ENCODE measurements at regions not wholly inside any gene's neighbourhood (a gene's known extent, or its start where the extent isn't known, plus 50 kb on each side); places are given as distances from the start of the nearest gene placed in this dataset.
"Not testable (repeated sequence)": the region's sequence is repeated elsewhere in the genome, so short reads cannot be mapped to it uniquely, and the experiment has no call there.

GRCh38 chr4:135917011-135917410 is 1615.3 kb downstream of the PCDH18 start:
- Histone ChIP-seq H2AFZ (no peak overlapping the region), H3K9ac (no peak overlapping the region), H3K4me1 (no peaks in the 10 kb centered on the region), H3K9me3 (ENCODE audit: control insufficient read depth, low read length) (no peaks in the 10 kb centered on the region), H3K4me3 (ENCODE audit: low read depth, low read length) (no peak overlapping the region), H3K79me2 (no peaks in the 10 kb centered on the region), H3K27me3 (ENCODE audit: control insufficient read depth, insufficient read depth, low read length) (no peaks in the 10 kb centered on the region), H3K27ac (no peak overlapping the region), H3K4me2 (ENCODE audit: low read length) (no peak overlapping the region), H3K36me3 (ENCODE audit: control insufficient read depth, insufficient read depth, low read length) (no peaks in the 10 kb centered on the region)
- TF ChIP-seq CTCF (IDR thresholded peaks at IDR 0.05): no peak

GRCh38 chr4:135900956-135901355 is 1631.3 kb downstream of the PCDH18 start:
- no peaks in the 10 kb centered on the region for H3K36me3 ChIP-seq (ENCODE audit: control insufficient read depth, insufficient read depth, low read length)
- no peak overlapping the region for H3K9ac ChIP-seq
- no peaks in the 10 kb centered on the region for H3K79me2 ChIP-seq
- H3K27me3 ChIP-seq (ENCODE audit: control insufficient read depth, insufficient read depth, low read length): no peaks in the 10 kb centered on the region
- no peak overlapping the region for H3K27ac ChIP-seq
- H3K4me2 ChIP-seq (ENCODE audit: low read length): no peak overlapping the region
- H3K9me3 ChIP-seq (ENCODE audit: control insufficient read depth, low read length): no peaks in the 10 kb centered on the region
- H2AFZ ChIP-seq: no peak overlapping the region
- H3K4me1 ChIP-seq: no peaks in the 10 kb centered on the region
- H3K4me3 ChIP-seq (ENCODE audit: low read depth, low read length): no peak overlapping the region
- TF ChIP-seq CTCF (IDR thresholded peaks at IDR 0.05): no peak

- H3K9me3 ChIP-seq (ENCODE audit: control insufficient read depth, low read length); H3K27me3 ChIP-seq (ENCODE audit: control insufficient read depth, insufficient read depth, low read length); H2AFZ ChIP-seq; H3K4me3 ChIP-seq (ENCODE audit: low read depth, low read length); H3K9ac ChIP-seq; H3K27ac ChIP-seq; H3K4me2 ChIP-seq (ENCODE audit: low read length); H3K79me2 ChIP-seq; H3K4me1 ChIP-seq; H3K36me3 ChIP-seq (ENCODE audit: control insufficient read depth, insufficient read depth, low read length): not testable (repeated sequence)
Measured at GRCh38 chr4:135864304-135864703, 1662.7 kb upstream of the PABPC4L start.

GRCh38 chr4:135840781-135841180 is 1639.2 kb upstream of the PABPC4L start:
- Histone ChIP-seq H3K27ac (no peak overlapping the region), H3K79me2 (no peaks in the 10 kb centered on the region), H2AFZ (no peak overlapping the region), H3K9ac (no peak overlapping the region), H3K9me3 (ENCODE audit: control insufficient read depth, low read length) (no peaks in the 10 kb centered on the region), H3K4me1 (no peaks in the 10 kb centered on the region), H3K27me3 (ENCODE audit: control insufficient read depth, insufficient read depth, low read length) (no peaks in the 10 kb centered on the region), H3K36me3 (ENCODE audit: control insufficient read depth, insufficient read depth, low read length) (no peaks in the 10 kb centered on the region), H3K4me2 (ENCODE audit: low read length) (no peak overlapping the region), H3K4me3 (ENCODE audit: low read depth, low read length) (no peak overlapping the region)
- no peak for TF ChIP-seq CTCF (IDR thresholded peaks at IDR 0.05)

- no peaks in the 10 kb centered on the region for H3K4me1 ChIP-seq
- no peaks in the 10 kb centered on the region for H3K36me3 ChIP-seq (ENCODE audit: control insufficient read depth, insufficient read depth, low read length)
- no peak overlapping the region for H3K4me2 ChIP-seq (ENCODE audit: low read length)
- no peaks in the 10 kb centered on the region for H3K79me2 ChIP-seq
- TF ChIP-seq CTCF (IDR thresholded peaks at IDR 0.05): no peak
- H3K9me3 ChIP-seq (ENCODE audit: control insufficient read depth, low read length): no peaks in the 10 kb centered on the region
- H3K9ac ChIP-seq: no peak overlapping the region
- H3K27me3 ChIP-seq (ENCODE audit: control insufficient read depth, insufficient read depth, low read length): no peaks in the 10 kb centered on the region
- no peak overlapping the region for H3K27ac ChIP-seq
- H2AFZ ChIP-seq: no peak overlapping the region
- no peak overlapping the region for H3K4me3 ChIP-seq (ENCODE audit: low read depth, low read length)
Measured at GRCh38 chr4:135839712-135840111, 1638.1 kb upstream of the PABPC4L start.

Data from parathyroid adenoma (tissue), 2 donors.